CD4-positive, alpha-beta T cell (primary cell): ENCODE measurements at regions not wholly inside any gene's neighbourhood (a gene's known extent, or its start where the extent isn't known, plus 50 kb on each side); places are given as distances from the start of the nearest gene placed in this dataset.
"Not testable (repeated sequence)": the region's sequence is repeated elsewhere in the genome, so short reads cannot be mapped to it uniquely, and the experiment has no call there.

Experiments
- ATAC-seq: fragments of 200-7000 bp; cut with Tn5 transposase; one replicate; pipeline ENCODE4 v1.10.0; 2022; ENCODE audit warnings: mild to moderate bottlenecking; ENCODE audit not compliant: poor library complexity
- CTCF ChIA-PET: fragments of 350-600 bp; sonication (Branson Sonifier 250); formaldehyde crosslinking; loops from one replicate; lab custom pipeline; 2021; ENCODE audit warnings: antibody characterized with exemption, inconsistent platforms; lab: Charles Lee
- POLR2A ChIA-PET: fragments of 350-600 bp; sonication (Branson Sonifier 250); formaldehyde crosslinking; loops from one replicate; lab custom pipeline; 2021; ENCODE audit warnings: antibody characterized with exemption, inconsistent platforms; lab: Charles Lee
- DNase-seq, 14 experiments: peaks; one replicate each; pipeline ENCODE4 v3.0.0-alpha.2; 2013 to 2020; ENCODE audit warnings: mixed read lengths in 2 of 14
- H3K27ac ChIP-seq, 2 donors: one replicate each; pipeline versions ENCODE4 v1.5.1 to v1.7.0; 2013; ENCODE audit warnings: low read length in 2 of 2, low read depth in 1 of 2, mild to moderate bottlenecking in 1 of 2
- H3K27me3 ChIP-seq, 2 experiments: 1 replicate in 1 of 2; 2 replicates in 1 of 2; pipeline versions ENCODE4 v1.6.1 to v1.7.0; 2013; ENCODE audit warnings: low read length in 2 of 2, control low read depth in 1 of 2, mild to moderate bottlenecking in 1 of 2, moderate library complexity in 1 of 2; ENCODE audit not compliant: insufficient read depth in 2 of 2, control insufficient read depth in 1 of 2
- H3K36me3 ChIP-seq: one replicate; pipeline ENCODE4 v1.6.1; 2013; ENCODE audit warnings: low read length, control low read depth; ENCODE audit not compliant: insufficient read depth
- H3K4me1 ChIP-seq: one replicate; pipeline ENCODE4 v1.6.1; 2013; ENCODE audit warnings: low read length, control low read depth; ENCODE audit not compliant: insufficient read depth
- H3K4me3 ChIP-seq: one replicate; pipeline ENCODE4 v1.5.1; 2013; ENCODE audit warnings: mild to moderate bottlenecking, low read length, moderate library complexity
- H3K9me3 ChIP-seq, 2 experiments: 1 replicate in 1 of 2; 2 replicates in 1 of 2; pipeline versions ENCODE4 v1.6.1 to v1.7.0; 2013; ENCODE audit warnings: low read length in 2 of 2, mild to moderate bottlenecking in 2 of 2, control low read depth in 1 of 2, moderate library complexity in 1 of 2; ENCODE audit not compliant: control insufficient read depth in 1 of 2, insufficient read depth in 1 of 2
- H3K27ac Mint-ChIP-seq: one replicate; pipeline ENCODE4 v1.8.0; 2020; ENCODE audit warnings: mixed read lengths
- H3K27me3 Mint-ChIP-seq: one replicate; pipeline ENCODE4 v1.8.0; 2021; ENCODE audit warnings: mixed read lengths
- H3K36me3 Mint-ChIP-seq: one replicate; pipeline ENCODE4 v1.8.0; 2021; ENCODE audit warnings: low read depth, mixed read lengths
- H3K4me1 Mint-ChIP-seq: one replicate; pipeline ENCODE4 v1.8.0; 2021; ENCODE audit warnings: low read depth, mixed read lengths
- H3K4me3 Mint-ChIP-seq: one replicate; pipeline ENCODE4 v1.8.0; 2020; ENCODE audit warnings: mild to moderate bottlenecking, mixed read lengths
- H3K9me3 Mint-ChIP-seq: one replicate; pipeline ENCODE4 v1.8.0; 2020; ENCODE audit warnings: mixed read lengths
- CTCF ChIP-seq: fragments of 200-600 bp; IDR thresholded peaks from one replicate; pipeline ENCODE4 v1.8.0; 2022; ENCODE audit warnings: antibody characterized with exemption, mild to moderate bottlenecking
- intact Hi-C, 2 experiments: fragments of 100-400 bp; cut with DNase I in 1 of 2; cut with micrococcal nuclease in 1 of 2; formaldehyde crosslinking; loops; one replicate each; pipeline versions ENCODE4 v1.15.1 to v1.9.0; 2023 to 2025; cut with DNase I, micrococcal nuclease

GRCh38 chr12:41653386-41654326 is 465.5 kb downstream of the PDZRN4 start:
- intact Hi-C loops: no loop called here
- POLR2A ChIA-PET: no interaction called here
- Histone ChIP-seq H3K27ac (no peak overlapping the region), H3K4me1 (no peaks in the 10 kb centered on the region), H3K9me3 (no peaks in the 10 kb centered on the region), H3K4me3 (no peak overlapping the region), H3K27me3 (no peaks in the 10 kb centered on the region), H3K36me3 (no peaks in the 10 kb centered on the region)
- DNase-seq (peak in 1 of 14 experiments; percentile 2), ATAC-seq (no peak)
- Mint-ChIP-seq H3K36me3 (no peaks in the 10 kb centered on the region), H3K27me3 (no peaks in the 10 kb centered on the region), H3K4me1 (no peaks in the 10 kb centered on the region), H3K27ac (no peak overlapping the region), H3K9me3 (no peaks in the 10 kb centered on the region), H3K4me3 (no peak overlapping the region)
- no peak for TF ChIP-seq CTCF
- CTCF ChIA-PET: no interaction called here

GRCh38 chr12:41652981-41653380 is 464.9 kb downstream of the PDZRN4 start:
- no peak for DNase-seq
- ATAC-seq: no peak
- H3K4me3 Mint-ChIP-seq: no peak overlapping the region
- POLR2A ChIA-PET: no interaction called here
- no peaks in the 10 kb centered on the region for H3K4me1 Mint-ChIP-seq
- H3K36me3 Mint-ChIP-seq: no peaks in the 10 kb centered on the region
- Histone ChIP-seq H3K4me3 (no peak overlapping the region), H3K27ac (no peak overlapping the region), H3K9me3 (no peaks in the 10 kb centered on the region), H3K4me1 (no peaks in the 10 kb centered on the region), H3K27me3 (no peaks in the 10 kb centered on the region), H3K36me3 (no peaks in the 10 kb centered on the region)
- no peaks in the 10 kb centered on the region for H3K9me3 Mint-ChIP-seq
- CTCF ChIA-PET: interaction anchor here (0.6 kb wide), 1 partner anchor 501 kb away, joined by 3 read pairs; no protein-coding TSS in a partner anchor
- intact Hi-C loops: no loop called here
- H3K27ac Mint-ChIP-seq: no peak overlapping the region
- TF ChIP-seq CTCF: no peak
- no peaks in the 10 kb centered on the region for H3K27me3 Mint-ChIP-seq

- Histone ChIP-seq H3K27me3 (no peaks in the 10 kb centered on the region), H3K36me3 (no peaks in the 10 kb centered on the region), H3K4me3 (no peak overlapping the region), H3K9me3 (peaks cover 0 to 4% of the 10 kb centered on the region in 2 experiments), H3K27ac (no peak overlapping the region), H3K4me1 (no peaks in the 10 kb centered on the region)
- TF ChIP-seq CTCF: no peak
- Mint-ChIP-seq H3K27me3 (no peaks in the 10 kb centered on the region), H3K36me3 (no peaks in the 10 kb centered on the region), H3K9me3 (peaks cover 3% of the 10 kb centered on the region), H3K4me1 (no peaks in the 10 kb centered on the region), H3K4me3 (no peak overlapping the region), H3K27ac (no peak overlapping the region)
- POLR2A ChIA-PET: no interaction called here
- CTCF ChIA-PET: interaction anchor here (0.7 kb wide), 1 partner anchor 985 kb away, joined by 4 read pairs; no protein-coding TSS in a partner anchor
- DNase-seq (no peak), ATAC-seq (no peak)
- intact Hi-C loops: no loop called here
Observed at GRCh38 chr12:41645624-41646023, 457.5 kb downstream of the PDZRN4 start.

GRCh38 chr12:41642808-41643207 is 454.7 kb downstream of the PDZRN4 start:
- H3K4me1 Mint-ChIP-seq, H3K27me3 Mint-ChIP-seq, H3K4me1 ChIP-seq, intact Hi-C loops, CTCF ChIA-PET, POLR2A ChIA-PET, H3K9me3 Mint-ChIP-seq, DNase-seq, ATAC-seq, H3K9me3 ChIP-seq, H3K36me3 Mint-ChIP-seq, H3K4me3 Mint-ChIP-seq, H3K27ac ChIP-seq, H3K4me3 ChIP-seq, H3K36me3 ChIP-seq, H3K27me3 ChIP-seq, H3K27ac Mint-ChIP-seq: not testable (repeated sequence)
